ENCODE measurements at regions not wholly inside any gene's neighbourhood (a gene's known extent, or its start where the extent isn't known, plus 50 kb on each side); places are given as distances from the start of the nearest gene placed in this dataset.
A peak's percentile ranks its signal among the peaks of the same experiment; 100 is the strongest.

DNA sequence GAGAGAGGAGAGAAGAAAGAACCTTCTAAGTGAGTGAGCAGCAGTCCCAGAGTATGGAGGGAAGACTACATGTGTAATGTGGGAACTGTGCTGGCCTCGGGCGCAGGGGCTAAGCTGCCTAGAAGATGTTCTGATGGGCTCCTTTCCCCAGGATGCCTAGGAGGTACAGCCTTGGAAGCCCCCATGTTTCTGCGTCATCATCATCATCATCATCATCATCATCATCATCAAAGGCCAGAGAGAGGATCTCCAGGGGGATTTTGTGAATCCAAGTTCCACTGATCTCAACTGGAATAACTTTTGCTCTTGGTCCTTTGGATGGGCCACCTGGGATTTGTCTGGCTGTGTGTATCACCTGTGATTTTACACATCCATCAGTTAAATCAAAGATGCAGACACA, 86.0 kb downstream of the BUB3 start:
- no peak for DNase-seq (ENCODE audit: extremely low spot score)
- CTCF ChIA-PET: no interaction called here
- POLR2A ChIA-PET: no interaction called here
- TF ChIP-seq ARNT (IDR thresholded peaks at IDR 0.05) (no peak), L3MBTL2 (conservative IDR thresholded peaks at IDR 0.05) (no peak), ZNF384 (IDR thresholded peaks at IDR 0.05) (no peak), LEF1 (IDR thresholded peaks at IDR 0.05; ENCODE audit: borderline replicate concordance) (no peak), FOXM1 (IDR thresholded peaks at IDR 0.05; ENCODE audit: borderline replicate concordance) (no peak), HDGF (IDR thresholded peaks at IDR 0.05; ENCODE audit: borderline replicate concordance) (no peak), FOXK2 (IDR thresholded peaks at IDR 0.05) (no peak), BHLHE40 (IDR thresholded peaks at IDR 0.05; ENCODE audit: borderline replicate concordance) (no peak), ELF4 (IDR thresholded peaks at IDR 0.05) (no peak), SP1 (IDR thresholded peaks at IDR 0.05) (no peak), NFRKB (IDR thresholded peaks at IDR 0.05) (no peak), FOXA1 (IDR thresholded peaks at IDR 0.05) (no peak), CTBP1 (IDR thresholded peaks at IDR 0.05; ENCODE audit: borderline replicate concordance) (no peak), TARDBP (IDR thresholded peaks at IDR 0.05) (no peak), SUZ12 (IDR thresholded peaks at IDR 0.05) (no peak)
- TF ChIP-seq, protein P1, sequence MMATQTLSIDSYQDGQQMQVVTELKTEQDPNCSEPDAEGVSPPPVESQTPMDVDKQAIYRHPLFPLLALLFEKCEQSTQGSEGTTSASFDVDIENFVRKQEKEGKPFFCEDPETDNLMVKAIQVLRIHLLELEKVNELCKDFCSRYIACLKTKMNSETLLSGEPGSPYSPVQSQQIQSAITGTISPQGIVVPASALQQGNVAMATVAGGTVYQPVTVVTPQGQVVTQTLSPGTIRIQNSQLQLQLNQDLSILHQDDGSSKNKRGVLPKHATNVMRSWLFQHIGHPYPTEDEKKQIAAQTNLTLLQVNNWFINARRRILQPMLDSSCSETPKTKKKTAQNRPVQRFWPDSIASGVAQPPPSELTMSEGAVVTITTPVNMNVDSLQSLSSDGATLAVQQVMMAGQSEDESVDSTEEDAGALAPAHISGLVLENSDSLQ (IDR thresholded peaks at IDR 0.05): no peak

DNA sequence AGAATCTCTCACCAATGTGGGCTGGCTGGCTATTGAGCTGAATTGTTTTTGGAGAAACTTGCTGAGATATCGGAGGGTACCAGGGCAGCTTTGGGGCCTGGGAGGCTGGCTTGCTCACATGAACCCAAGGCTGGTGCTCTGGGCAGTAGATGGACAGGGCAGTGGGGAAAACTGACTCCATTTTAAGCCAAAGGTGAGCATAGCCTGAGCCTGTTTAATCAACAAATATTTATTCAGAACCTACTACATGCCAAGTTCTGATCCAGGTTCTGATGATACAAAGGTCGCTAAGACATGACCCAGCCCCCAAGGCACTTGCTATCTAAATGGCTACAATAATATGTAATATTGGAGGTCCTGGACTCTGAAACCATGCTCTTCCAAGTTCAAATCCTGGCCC, 86.6 kb downstream of the BUB3 start:
- no peak for DNase-seq (ENCODE audit: extremely low spot score)
- no peak for TF ChIP-seq FOXK2 (IDR thresholded peaks at IDR 0.05)
- TF ChIP-seq, protein P1 (IDR thresholded peaks at IDR 0.05): no peak
- no peak for TF ChIP-seq HDGF (IDR thresholded peaks at IDR 0.05; ENCODE audit: borderline replicate concordance)
- no peak for TF ChIP-seq TARDBP (IDR thresholded peaks at IDR 0.05)
- TF ChIP-seq ELF4 (IDR thresholded peaks at IDR 0.05): no peak
- POLR2A ChIA-PET: no interaction called here
- CTCF ChIA-PET: no interaction called here

DNA sequence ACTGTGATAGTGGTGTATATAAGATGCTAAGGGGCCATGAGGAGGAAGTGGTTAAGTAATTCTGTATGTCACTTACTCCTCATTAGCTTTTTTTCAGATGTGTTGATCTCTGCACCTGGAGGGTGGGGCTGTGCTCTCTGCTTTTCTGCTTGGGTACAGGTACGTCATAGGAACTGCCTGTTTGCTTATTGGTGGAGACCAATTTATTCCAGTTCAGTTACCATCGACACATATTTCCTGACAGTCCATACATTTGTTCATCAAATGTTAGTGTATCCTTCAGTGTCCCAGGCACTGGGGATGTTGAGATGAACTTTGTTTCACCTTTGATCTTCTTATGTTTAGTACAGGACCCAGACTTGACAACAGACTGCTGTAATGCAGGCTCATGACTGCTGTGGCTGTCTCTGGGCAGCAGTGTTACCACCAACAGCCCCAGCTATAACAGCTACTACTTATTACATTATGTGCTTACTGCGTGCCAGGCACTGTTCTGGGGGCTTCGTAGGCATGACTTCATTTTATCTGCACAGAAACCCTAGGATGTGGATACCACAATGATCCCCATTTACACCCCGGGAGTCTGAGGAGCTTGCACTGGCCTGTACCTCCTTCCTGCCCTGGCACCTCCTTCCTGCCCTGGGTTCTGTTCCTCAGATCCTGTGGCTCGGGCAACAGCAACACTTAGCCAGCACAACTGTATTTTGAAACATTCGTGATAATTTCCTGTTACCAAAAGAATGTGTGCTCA, 87.4 kb downstream of the BUB3 start:
- no peak for DNase-seq (ENCODE audit: extremely low spot score)
- POLR2A ChIA-PET: no interaction called here
- CTCF ChIA-PET: no interaction called here
- TF ChIP-seq FOXK2 (IDR thresholded peaks at IDR 0.05) (no peak), L3MBTL2 (conservative IDR thresholded peaks at IDR 0.05) (no peak), HDGF (IDR thresholded peaks at IDR 0.05; ENCODE audit: borderline replicate concordance) (no peak), LEF1 (IDR thresholded peaks at IDR 0.05; ENCODE audit: borderline replicate concordance) (no peak), SUZ12 (IDR thresholded peaks at IDR 0.05) (no peak), TARDBP (IDR thresholded peaks at IDR 0.05) (no peak), SP1 (IDR thresholded peaks at IDR 0.05) (no peak), FOXM1 (IDR thresholded peaks at IDR 0.05; ENCODE audit: borderline replicate concordance) (no peak), BHLHE40 (IDR thresholded peaks at IDR 0.05; ENCODE audit: borderline replicate concordance) (no peak), ARNT (IDR thresholded peaks at IDR 0.05) (no peak), FOXA1 (IDR thresholded peaks at IDR 0.05) (no peak), ZNF384 (IDR thresholded peaks at IDR 0.05) (no peak), CTBP1 (IDR thresholded peaks at IDR 0.05; ENCODE audit: borderline replicate concordance) (no peak), ELF4 (IDR thresholded peaks at IDR 0.05) (no peak), NFRKB (IDR thresholded peaks at IDR 0.05) (no peak)
- TF ChIP-seq, protein P1 (IDR thresholded peaks at IDR 0.05): no peak

DNA sequence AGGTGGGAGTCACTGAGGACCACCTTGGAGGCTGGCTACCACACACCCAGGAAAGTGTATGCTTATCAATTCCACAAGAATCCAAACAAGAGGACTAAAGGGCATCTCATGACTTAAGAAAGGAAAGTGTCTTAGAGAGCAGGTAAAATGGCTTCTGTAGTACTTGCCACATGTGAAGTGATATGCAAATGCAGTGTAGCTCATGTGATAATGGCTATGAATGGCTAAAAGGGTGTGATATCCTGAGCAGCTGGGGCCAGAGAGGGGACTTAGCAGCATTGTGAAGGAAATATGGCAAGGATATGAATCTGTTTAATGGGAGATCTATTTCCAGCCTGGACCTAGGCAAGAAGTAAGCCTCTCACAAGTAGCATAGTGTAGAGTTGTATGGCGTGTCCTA, 90.5 kb downstream of the BUB3 start:
- CTCF ChIA-PET: no interaction called here
- POLR2A ChIA-PET: no interaction called here
- TF ChIP-seq SUZ12 (IDR thresholded peaks at IDR 0.05) (no peak), L3MBTL2 (conservative IDR thresholded peaks at IDR 0.05) (no peak), FOXA1 (IDR thresholded peaks at IDR 0.05) (no peak), HDGF (IDR thresholded peaks at IDR 0.05; ENCODE audit: borderline replicate concordance) (no peak), FOXK2 (IDR thresholded peaks at IDR 0.05) (no peak), BHLHE40 (IDR thresholded peaks at IDR 0.05; ENCODE audit: borderline replicate concordance) (no peak), ARNT (IDR thresholded peaks at IDR 0.05) (no peak), FOXM1 (IDR thresholded peaks at IDR 0.05; ENCODE audit: borderline replicate concordance) (no peak), TARDBP (IDR thresholded peaks at IDR 0.05) (no peak), SP1 (IDR thresholded peaks at IDR 0.05) (no peak), LEF1 (IDR thresholded peaks at IDR 0.05; ENCODE audit: borderline replicate concordance) (no peak)
- TF ChIP-seq, protein P1 (IDR thresholded peaks at IDR 0.05): no peak
- no peak for DNase-seq (ENCODE audit: extremely low spot score)

DNA sequence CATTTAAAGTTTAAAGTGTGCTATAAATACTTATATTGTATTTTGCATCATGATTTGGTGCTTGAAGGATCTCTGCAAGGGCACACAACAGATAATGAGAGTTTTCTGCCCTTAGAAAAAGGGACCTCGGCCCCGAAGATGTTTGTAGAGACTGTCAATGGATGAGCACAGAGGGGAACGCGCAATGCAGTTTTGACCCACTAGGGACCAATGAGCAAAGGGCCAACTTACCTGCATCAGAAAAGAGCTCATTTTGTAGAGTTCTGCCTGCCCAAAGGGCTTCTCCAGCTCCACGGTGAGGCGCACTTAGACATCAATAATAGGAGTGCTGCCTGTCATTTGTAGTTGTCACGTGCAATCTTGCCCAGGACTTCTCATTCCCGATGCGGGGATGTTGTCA, 91.1 kb downstream of the BUB3 start:
- peak; percentile 22 for DNase-seq (ENCODE audit: extremely low spot score)
- ChIA-PET CTCF (no interaction called here), POLR2A (no interaction called here)
- TF ChIP-seq FOXM1 (IDR thresholded peaks at IDR 0.05; ENCODE audit: borderline replicate concordance) (no peak), ZNF384 (IDR thresholded peaks at IDR 0.05) (no peak), BHLHE40 (IDR thresholded peaks at IDR 0.05; ENCODE audit: borderline replicate concordance) (no peak), L3MBTL2 (conservative IDR thresholded peaks at IDR 0.05) (no peak), SP1 (IDR thresholded peaks at IDR 0.05) (no peak), HDGF (IDR thresholded peaks at IDR 0.05; ENCODE audit: borderline replicate concordance) (no peak), ARNT (IDR thresholded peaks at IDR 0.05) (no peak), ELF4 (IDR thresholded peaks at IDR 0.05) (no peak), FOXA1 (IDR thresholded peaks at IDR 0.05) (no peak), CTBP1 (IDR thresholded peaks at IDR 0.05; ENCODE audit: borderline replicate concordance) (no peak), SUZ12 (IDR thresholded peaks at IDR 0.05) (no peak), LEF1 (IDR thresholded peaks at IDR 0.05; ENCODE audit: borderline replicate concordance) (no peak), FOXK2 (IDR thresholded peaks at IDR 0.05) (no peak), TARDBP (IDR thresholded peaks at IDR 0.05) (no peak), NFRKB (IDR thresholded peaks at IDR 0.05) (no peak)
- TF ChIP-seq, protein P1 (IDR thresholded peaks at IDR 0.05): no peak

Data from HEK293T (cell line).